K562 (cell line): ENCODE measurements at regions not wholly inside any gene's neighbourhood (a gene's known extent, or its start where the extent isn't known, plus 50 kb on each side); places are given as distances from the start of the nearest gene placed in this dataset.

ENCODE experiments used
- ATAC-seq: fragments of 200-7000 bp; cut with Tn5 transposase; 3 replicates; pipeline ENCODE4 v1.9.1; 2020; ENCODE audit warnings: moderate library complexity
- BruUV-seq: library from RNA; stranded (reverse); fragments of 400-500 nt; replicated peaks from 2 replicates; lab custom pipeline; 2021; lab: Mats Ljungman, UMichigan
- CTCF ChIA-PET: fragments of 300-600 bp; formaldehyde crosslinking; extraction: SDS; loops from one replicate; lab custom pipeline; 2021; ENCODE audit warnings: low intra/inter-chr PET ratio; lab: Yijun Ruan, JAX
- POLR2A ChIA-PET: fragments of 300-600, 350-650 bp; sonication (Branson Sonifier 250); formaldehyde crosslinking; extraction: SDS; loops from one replicate; lab custom pipeline; 2021; ENCODE audit warnings: antibody characterized with exemption, inconsistent platforms; lab: Yijun Ruan, JAX
- DNase-seq, 4 experiments: peaks; one replicate each; pipeline versions ENCODE4 v3.0.0 to v3.0.0-alpha.2; 2011 to 2018; ENCODE audit warnings: low spot score in 3 of 4, mixed read lengths in 3 of 4; ENCODE audit errors: extremely low read depth in 1 of 4
- FAIRE-seq: peaks from 2 replicates; lab custom pipeline; 2011; peaks lifted over from hg19 to GRCh38; lab: Jason Lieb, UNC
- H2AFZ ChIP-seq: 2 replicates; pipeline ENCODE4 v1.6.0; 2011; ENCODE audit warnings: low read depth, low read length, control low read depth, inconsistent platforms
- H3K27ac ChIP-seq: fragments of 200-600 bp; 3 replicates; pipeline ENCODE4 v1.8.0; 2011; ENCODE audit warnings: low read depth, mild to moderate bottlenecking, control low read depth, inconsistent platforms, low read length, moderate library complexity, mixed read lengths; ENCODE audit errors: extremely low read depth
- H3K27me3 ChIP-seq, 2 experiments: fragments of 300-600 bp in 1 of 2; 2 replicates in 1 of 2; 3 replicates in 1 of 2; pipeline versions ENCODE4 v1.6.0 to v1.8.0; 2011; ENCODE audit warnings: inconsistent platforms in 2 of 2, low read length in 2 of 2, mild to moderate bottlenecking in 1 of 2, mixed read lengths in 1 of 2, moderate library complexity in 1 of 2; ENCODE audit not compliant: control insufficient read depth in 2 of 2, insufficient read depth in 2 of 2
- H3K36me3 ChIP-seq: fragments of 300-600 bp; 3 replicates; pipeline ENCODE4 v1.8.0; 2011; ENCODE audit warnings: mild to moderate bottlenecking, low read length, inconsistent platforms; ENCODE audit not compliant: control insufficient read depth, insufficient read depth
- H3K4me1 ChIP-seq, 2 experiments: fragments of 200-600 bp in 1 of 2; replicated peaks in 1 of 2; 2 replicates in 1 of 2; 3 replicates in 1 of 2; pipeline versions ENCODE4 v1.5.1 to v1.8.0; 2011; ENCODE audit warnings: inconsistent platforms in 2 of 2, low read length in 2 of 2, mild to moderate bottlenecking in 1 of 2, mixed read lengths in 1 of 2, moderate library complexity in 1 of 2; ENCODE audit not compliant: control insufficient read depth in 2 of 2, insufficient read depth in 2 of 2
- H3K4me2 ChIP-seq: 2 replicates; pipeline ENCODE4 v1.6.1; 2011; ENCODE audit warnings: low read length, control low read depth, inconsistent platforms, mixed read lengths; ENCODE audit not compliant: insufficient read depth
- H3K4me3 ChIP-seq: fragments of 200-600 bp; sonication (generic), shearing (Covaris generic); 2 replicates; pipeline ENCODE4 v1.5.1; 2016; ENCODE audit warnings: control low read depth, inconsistent platforms
- H3K79me2 ChIP-seq: fragments of 200-600 bp; 3 replicates; pipeline ENCODE4 v1.8.0; 2011; ENCODE audit warnings: low read length, inconsistent platforms; ENCODE audit not compliant: control insufficient read depth, insufficient read depth
- H3K9ac ChIP-seq, 2 experiments: 2 replicates each; pipeline versions ENCODE4 v1.6.0 to v1.6.1; 2011; ENCODE audit warnings: low read depth in 2 of 2, low read length in 2 of 2, control low read depth in 1 of 2, inconsistent platforms in 1 of 2, mild to moderate bottlenecking in 1 of 2, mixed read lengths in 1 of 2; ENCODE audit not compliant: insufficient read depth in 1 of 2
- H3K9me1 ChIP-seq: one replicate; pipeline ENCODE4 v1.6.0; 2011; ENCODE audit warnings: inconsistent platforms, mild to moderate bottlenecking, low read length, moderate library complexity; ENCODE audit not compliant: control insufficient read depth, insufficient read depth
- H3K9me3 ChIP-seq: replicated peaks from 2 replicates; pipeline ENCODE4 v1.5.1; 2011; ENCODE audit warnings: low read depth, low read length, inconsistent platforms; ENCODE audit not compliant: control insufficient read depth, insufficient read depth
- H4K20me1 ChIP-seq: replicated peaks from 2 replicates; pipeline ENCODE4 v1.6.1; 2011; ENCODE audit warnings: low read length, inconsistent platforms, mixed read lengths; ENCODE audit not compliant: control insufficient read depth, insufficient read depth
- PHF8 ChIP-seq: fragments of 200-600 bp; sonication (generic); IDR thresholded peaks from 2 replicates; pipeline ENCODE4 v1.6.1; 2012; ENCODE audit warnings: mixed run types, mild to moderate bottlenecking, inconsistent platforms, low read length, moderate library complexity, borderline replicate concordance
- RB1 ChIP-seq: fragments of 450-650 bp; IDR thresholded peaks from 2 replicates; pipeline ENCODE4 v1.6.1; 2017; ENCODE audit warnings: low read depth, mild to moderate bottlenecking
- SLC30A9 ChIP-seq: fragments of 250-450 bp; sonication (Bioruptor Pico); IDR thresholded peaks from 2 replicates; pipeline ENCODE4 v1.8.0; 2022; ENCODE audit warnings: mild to moderate bottlenecking, moderate library complexity
- TAF7 ChIP-seq: fragments of 450-650 bp; IDR thresholded peaks from 2 replicates; pipeline ENCODE4 v1.6.1; 2016; ENCODE audit warnings: missing genetic modification characterization, missing compliant biosample characterization
- ZNF668 ChIP-seq: fragments of 250-450 bp; sonication (Bioruptor Pico); IDR thresholded peaks from 2 replicates; pipeline ENCODE4 v1.8.0; 2022; ENCODE audit warnings: mild to moderate bottlenecking, inconsistent platforms
- WGBS: fragments of 100-300 bp; shearing (Covaris generic); methylation state at CpG from one replicate; pipeline ENCODE4 v1.1.6; 2016; ENCODE audit warnings: low coverage, mixed read lengths; ENCODE audit not compliant: insufficient coverage; ENCODE audit errors: missing lambda C conversion rate; 5-methylcytosine and 5-hydroxymethylcytosine counted together
- in situ Hi-C: fragments of 300-500 bp; cut with MboI; formaldehyde crosslinking; loops from 4 replicates; pipeline ENCODE4 v1.15.0; 2018; ENCODE audit warnings: inconsistent platforms, mixed read lengths
- intact Hi-C: fragments of 100-400 bp; cut with micrococcal nuclease; formaldehyde crosslinking; loops from 2 replicates; pipeline ENCODE4 v1.14.2; 2022
- TF ChIP-seq, protein P1 (sequence below): fragments of 250-450 bp; sonication (Bioruptor Pico); IDR thresholded peaks from 2 replicates; pipeline ENCODE4 v1.4.0; 2020; ENCODE audit warnings: borderline replicate concordance
- TF ChIP-seq, protein P2 (sequence below): sonication (generic); formaldehyde crosslinking; IDR thresholded peaks from 2 replicates; pipeline ENCODE4 v1.8.0; 2022; ENCODE audit warnings: mild to moderate bottlenecking, missing genetic modification reagents
- TF ChIP-seq, protein P3 (sequence below), 3 experiments: fragments of 200-800 bp in 1 of 3; sonication (Bioruptor generic) in 1 of 3; sonication (generic) in 1 of 3; formaldehyde crosslinking in 1 of 3; IDR thresholded peaks; 2 replicates each; pipeline versions ENCODE4 v1.6.1 to v1.8.0; 2016 to 2022; ENCODE audit warnings: mild to moderate bottlenecking in 2 of 3, missing compliant biosample characterization in 2 of 3, missing genetic modification characterization in 2 of 3, missing genetic modification reagents in 1 of 3
- TF ChIP-seq, protein P4 (sequence below): fragments of 250-450 bp; sonication (Bioruptor Pico); IDR thresholded peaks from 2 replicates; pipeline ENCODE4 v1.5.0; 2020; ENCODE audit warnings: mild to moderate bottlenecking, borderline replicate concordance

- in situ Hi-C loops (no loop called here), intact Hi-C loops (no loop called here)
- Histone ChIP-seq H3K79me2 (no peaks in the 10 kb centered on the region), H3K27me3 (no peaks in the 10 kb centered on the region), H3K4me3 (no peak overlapping the region), H3K4me2 (no peak overlapping the region), H3K9me1 (no peaks in the 10 kb centered on the region), H3K27ac (no peak overlapping the region), H3K4me1 (no peaks in the 10 kb centered on the region), H2AFZ (no peak overlapping the region), H3K36me3 (no peaks in the 10 kb centered on the region), H4K20me1 (no peaks in the 10 kb centered on the region), H3K9ac (no peak overlapping the region), H3K9me3 (no peaks in the 10 kb centered on the region)
- ATAC-seq (no peak), DNase-seq (no peak), FAIRE-seq (no peak)
- CTCF ChIA-PET: no interaction called here
- 0% methylated on average over 3 of the region's 3 CpGs for WGBS
- TF ChIP-seq ZNF668 (no peak), SLC30A9 (CRISPR knock-in tag) (no peak), TAF7 (tag) (no peak), PHF8 (no peak), RB1 (no peak)
- TF ChIP-seq, protein P1, sequence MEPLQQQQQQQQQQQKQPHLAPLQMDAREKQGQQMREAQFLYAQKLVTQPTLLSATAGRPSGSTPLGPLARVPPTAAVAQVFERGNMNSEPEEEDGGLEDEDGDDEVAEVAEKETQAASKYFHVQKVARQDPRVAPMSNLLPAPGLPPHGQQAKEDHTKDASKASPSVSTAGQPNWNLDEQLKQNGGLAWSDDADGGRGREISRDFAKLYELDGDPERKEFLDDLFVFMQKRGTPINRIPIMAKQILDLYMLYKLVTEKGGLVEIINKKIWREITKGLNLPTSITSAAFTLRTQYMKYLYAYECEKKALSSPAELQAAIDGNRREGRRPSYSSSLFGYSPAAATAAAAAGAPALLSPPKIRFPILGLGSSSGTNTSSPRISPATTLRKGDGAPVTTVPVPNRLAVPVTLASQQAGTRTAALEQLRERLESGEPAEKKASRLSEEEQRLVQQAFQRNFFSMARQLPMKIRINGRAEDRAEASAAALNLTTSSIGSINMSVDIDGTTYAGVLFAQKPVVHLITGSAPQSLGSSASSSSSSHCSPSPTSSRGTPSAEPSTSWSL (CRISPR knock-in tag): no peak
- TF ChIP-seq, protein P2, sequence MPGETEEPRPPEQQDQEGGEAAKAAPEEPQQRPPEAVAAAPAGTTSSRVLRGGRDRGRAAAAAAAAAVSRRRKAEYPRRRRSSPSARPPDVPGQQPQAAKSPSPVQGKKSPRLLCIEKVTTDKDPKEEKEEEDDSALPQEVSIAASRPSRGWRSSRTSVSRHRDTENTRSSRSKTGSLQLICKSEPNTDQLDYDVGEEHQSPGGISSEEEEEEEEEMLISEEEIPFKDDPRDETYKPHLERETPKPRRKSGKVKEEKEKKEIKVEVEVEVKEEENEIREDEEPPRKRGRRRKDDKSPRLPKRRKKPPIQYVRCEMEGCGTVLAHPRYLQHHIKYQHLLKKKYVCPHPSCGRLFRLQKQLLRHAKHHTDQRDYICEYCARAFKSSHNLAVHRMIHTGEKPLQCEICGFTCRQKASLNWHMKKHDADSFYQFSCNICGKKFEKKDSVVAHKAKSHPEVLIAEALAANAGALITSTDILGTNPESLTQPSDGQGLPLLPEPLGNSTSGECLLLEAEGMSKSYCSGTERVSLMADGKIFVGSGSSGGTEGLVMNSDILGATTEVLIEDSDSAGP (CRISPR knock-in tag): no peak
- TF ChIP-seq, protein P3, sequence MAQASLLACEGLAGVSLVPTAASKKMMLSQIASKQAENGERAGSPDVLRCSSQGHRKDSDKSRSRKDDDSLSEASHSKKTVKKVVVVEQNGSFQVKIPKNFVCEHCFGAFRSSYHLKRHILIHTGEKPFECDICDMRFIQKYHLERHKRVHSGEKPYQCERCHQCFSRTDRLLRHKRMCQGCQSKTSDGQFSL (CRISPR knock-in tag; IDR thresholded peaks at IDR 0.05): no peak
- TF ChIP-seq, protein P3 (tag; IDR thresholded peaks at IDR 0.05): no peak
- TF ChIP-seq, protein P4, sequence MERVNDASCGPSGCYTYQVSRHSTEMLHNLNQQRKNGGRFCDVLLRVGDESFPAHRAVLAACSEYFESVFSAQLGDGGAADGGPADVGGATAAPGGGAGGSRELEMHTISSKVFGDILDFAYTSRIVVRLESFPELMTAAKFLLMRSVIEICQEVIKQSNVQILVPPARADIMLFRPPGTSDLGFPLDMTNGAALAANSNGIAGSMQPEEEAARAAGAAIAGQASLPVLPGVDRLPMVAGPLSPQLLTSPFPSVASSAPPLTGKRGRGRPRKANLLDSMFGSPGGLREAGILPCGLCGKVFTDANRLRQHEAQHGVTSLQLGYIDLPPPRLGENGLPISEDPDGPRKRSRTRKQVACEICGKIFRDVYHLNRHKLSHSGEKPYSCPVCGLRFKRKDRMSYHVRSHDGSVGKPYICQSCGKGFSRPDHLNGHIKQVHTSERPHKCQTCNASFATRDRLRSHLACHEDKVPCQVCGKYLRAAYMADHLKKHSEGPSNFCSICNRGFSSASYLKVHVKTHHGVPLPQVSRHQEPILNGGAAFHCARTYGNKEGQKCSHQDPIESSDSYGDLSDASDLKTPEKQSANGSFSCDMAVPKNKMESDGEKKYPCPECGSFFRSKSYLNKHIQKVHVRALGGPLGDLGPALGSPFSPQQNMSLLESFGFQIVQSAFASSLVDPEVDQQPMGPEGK (CRISPR knock-in tag): no peak
- BruUV-seq: no TSS peak
- POLR2A ChIA-PET: no interaction called here
These were observed 449.4 kb upstream of the SOX11 start for GRCh38 chr2:5242751-5243150.
